Lung (tissue), 11 donors: ENCODE measurements at regions not wholly inside any gene's neighbourhood (a gene's known extent, or its start where the extent isn't known, plus 50 kb on each side); places are given as distances from the start of the nearest gene placed in this dataset.

Experiments used
- ATAC-seq: fragments of 200-7000 bp; cut with Tn5 transposase; one replicate; pipeline ENCODE4 v1.9.1; 2020; ENCODE audit warnings: moderate number of reproducible peaks; ENCODE audit not compliant: insufficient read depth, low FRiP score
- DNase-seq, 3 donors: peaks; one replicate each; pipeline ENCODE4 v3.0.0-alpha.2; 2013 to 2017
- H3K27ac ChIP-seq, 2 donors: one replicate each; pipeline ENCODE4 v1.5.1; 2013; ENCODE audit warnings: mild to moderate bottlenecking in 2 of 2, moderate library complexity in 2 of 2, control low read depth in 1 of 2, inconsistent platforms in 1 of 2, low read depth in 1 of 2, low read length in 1 of 2
- H3K27me3 ChIP-seq, 3 donors: one replicate each; pipeline ENCODE4 v1.5.1; 2013; ENCODE audit warnings: low read length in 2 of 3; ENCODE audit not compliant: control insufficient read depth in 3 of 3, insufficient read depth in 3 of 3
- H3K36me3 ChIP-seq, 4 donors: one replicate each; pipeline ENCODE4 v1.5.1; 2013; ENCODE audit warnings: low read length in 4 of 4, mild to moderate bottlenecking in 1 of 4, moderate library complexity in 1 of 4; ENCODE audit not compliant: control insufficient read depth in 4 of 4, insufficient read depth in 4 of 4
- H3K4me1 ChIP-seq, 5 donors: one replicate each; pipeline ENCODE4 v1.5.1; 2013; ENCODE audit warnings: low read length in 5 of 5, mild to moderate bottlenecking in 2 of 5, moderate library complexity in 1 of 5; ENCODE audit not compliant: control insufficient read depth in 5 of 5, insufficient read depth in 5 of 5
- H3K4me3 ChIP-seq: one replicate; pipeline ENCODE4 v1.5.1; 2013; ENCODE audit warnings: mild to moderate bottlenecking, control low read depth, moderate library complexity
- H3K9ac ChIP-seq, 2 donors: one replicate each; pipeline ENCODE4 v1.5.1; 2013; ENCODE audit warnings: low read length in 2 of 2, control low read depth in 1 of 2; ENCODE audit not compliant: insufficient read depth in 1 of 2
- H3K9me3 ChIP-seq, 4 donors: one replicate each; pipeline ENCODE4 v1.5.1; 2013; ENCODE audit warnings: low read length in 3 of 4, mild to moderate bottlenecking in 1 of 4, moderate library complexity in 1 of 4; ENCODE audit not compliant: control insufficient read depth in 4 of 4, insufficient read depth in 3 of 4
- WGBS, 2 donors: extraction: QIAGEN DNeasy Blood & Tissue Kit; methylation state at CpG; one replicate each; pipeline ENCODE4 v1.1.7; 2013; 5-methylcytosine and 5-hydroxymethylcytosine counted together
- TF ChIP-seq, protein P1 (sequence below): IDR thresholded peaks from 2 replicates; pipeline ENCODE4 v1.5.1; 2012; ENCODE audit warnings: mild to moderate bottlenecking; ENCODE audit errors: control extremely low read depth, extremely low read depth
- donor health status: control.
- donor health status: control.
- donor health status: Bipolar disorder and iron deficiency.
- donor health status: healthy.
- donor health status: DM: yes; HTN: yes; CAD: no.

DNA sequence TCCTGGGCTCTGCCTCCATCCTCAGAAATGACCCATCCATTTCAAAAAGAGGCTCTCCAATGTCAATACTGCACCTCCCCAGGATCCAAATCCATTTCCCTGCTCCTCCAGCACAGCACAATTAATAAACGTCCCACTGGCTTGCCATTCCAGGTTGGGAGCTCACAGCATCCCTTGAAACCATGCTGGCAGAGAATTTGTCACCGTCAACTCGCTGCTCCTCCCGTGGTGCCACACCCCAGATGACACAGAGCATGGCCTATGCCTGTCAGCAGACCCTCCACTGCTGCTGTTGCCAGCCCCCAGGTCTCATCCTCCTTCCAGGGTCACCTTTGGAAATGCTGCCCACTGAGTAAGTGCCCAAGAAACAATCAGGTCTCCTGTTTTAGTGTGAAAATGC, 53.0 kb upstream of the UQCRFS1 start:
- H3K36me3 ChIP-seq: no peaks in the 10 kb centered on the region
- ATAC-seq (no peak), DNase-seq (no peak)
- H3K27ac ChIP-seq: no peak overlapping the region
- H3K9me3 ChIP-seq: no peaks in the 10 kb centered on the region
- H3K27me3 ChIP-seq: no peaks in the 10 kb centered on the region
- no peak overlapping the region for H3K9ac ChIP-seq
- 32 to 44% methylated on average over 4 of the region's 4 CpGs for WGBS, 2 donors
- H3K4me3 ChIP-seq: no peak overlapping the region
- TF ChIP-seq, protein P1, sequence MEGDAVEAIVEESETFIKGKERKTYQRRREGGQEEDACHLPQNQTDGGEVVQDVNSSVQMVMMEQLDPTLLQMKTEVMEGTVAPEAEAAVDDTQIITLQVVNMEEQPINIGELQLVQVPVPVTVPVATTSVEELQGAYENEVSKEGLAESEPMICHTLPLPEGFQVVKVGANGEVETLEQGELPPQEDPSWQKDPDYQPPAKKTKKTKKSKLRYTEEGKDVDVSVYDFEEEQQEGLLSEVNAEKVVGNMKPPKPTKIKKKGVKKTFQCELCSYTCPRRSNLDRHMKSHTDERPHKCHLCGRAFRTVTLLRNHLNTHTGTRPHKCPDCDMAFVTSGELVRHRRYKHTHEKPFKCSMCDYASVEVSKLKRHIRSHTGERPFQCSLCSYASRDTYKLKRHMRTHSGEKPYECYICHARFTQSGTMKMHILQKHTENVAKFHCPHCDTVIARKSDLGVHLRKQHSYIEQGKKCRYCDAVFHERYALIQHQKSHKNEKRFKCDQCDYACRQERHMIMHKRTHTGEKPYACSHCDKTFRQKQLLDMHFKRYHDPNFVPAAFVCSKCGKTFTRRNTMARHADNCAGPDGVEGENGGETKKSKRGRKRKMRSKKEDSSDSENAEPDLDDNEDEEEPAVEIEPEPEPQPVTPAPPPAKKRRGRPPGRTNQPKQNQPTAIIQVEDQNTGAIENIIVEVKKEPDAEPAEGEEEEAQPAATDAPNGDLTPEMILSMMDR: no peak
- no peaks in the 10 kb centered on the region for H3K4me1 ChIP-seq

DNA sequence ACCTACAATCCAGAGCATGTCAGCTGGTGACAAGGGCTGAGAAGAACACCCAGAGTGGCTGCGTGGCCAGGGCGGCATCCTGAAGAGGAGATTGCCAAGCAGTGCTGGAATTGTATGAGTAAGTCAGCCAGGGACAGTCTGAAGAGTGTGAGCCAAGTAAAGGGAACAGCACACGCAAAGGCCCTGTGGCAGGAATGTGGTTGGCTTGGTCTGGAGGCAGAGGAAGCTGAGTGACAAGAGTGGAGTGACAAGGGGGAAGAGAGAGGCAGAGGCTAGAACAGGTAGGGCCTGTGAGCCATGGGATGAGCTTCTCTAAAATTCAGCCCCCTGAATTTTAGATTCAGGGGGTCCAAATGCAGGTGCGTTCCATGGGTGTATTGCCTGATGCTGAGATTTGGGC, 53.7 kb upstream of the UQCRFS1 start:
- Histone ChIP-seq H3K36me3 (no peaks in the 10 kb centered on the region), H3K9ac (no peak overlapping the region), H3K27me3 (no peaks in the 10 kb centered on the region), H3K9me3 (peaks cover 0 to 3% (median 0%) of the 10 kb centered on the region in 4 donors), H3K27ac (no peak overlapping the region), H3K4me1 (no peaks in the 10 kb centered on the region), H3K4me3 (no peak overlapping the region)
- TF ChIP-seq, protein P1: no peak
- DNase-seq (no peak), ATAC-seq (no peak)
- 81 to 93% methylated on average over 4 of the region's 4 CpGs for WGBS, 2 donors

DNA sequence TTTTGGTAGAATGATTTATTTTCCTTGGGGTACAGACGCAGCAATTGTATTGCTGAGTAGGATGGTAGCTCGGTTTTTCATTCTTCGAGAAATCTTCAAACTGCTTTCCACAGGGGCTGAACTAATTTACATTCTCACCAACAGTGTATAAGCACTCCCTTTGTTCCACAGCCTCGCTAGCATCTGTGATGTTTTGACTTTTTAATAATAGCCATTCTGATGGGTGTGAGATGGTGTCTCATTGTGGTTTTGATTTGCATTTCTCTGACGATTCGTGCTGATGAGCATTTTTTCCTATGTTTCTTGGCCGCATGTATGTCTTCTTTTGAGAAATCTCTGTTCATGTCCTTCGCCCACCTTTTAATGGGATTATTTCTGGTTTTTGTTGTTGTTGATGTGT, 54.8 kb upstream of the UQCRFS1 start:
- Histone ChIP-seq H3K4me3 (no peak overlapping the region), H3K27me3 (peaks cover 0 to 4% (median under 1%) of the 10 kb centered on the region in 3 donors), H3K9me3 (peaks cover 0 to 6% (median 0%) of the 10 kb centered on the region in 4 donors), H3K27ac (no peak overlapping the region), H3K36me3 (no peaks in the 10 kb centered on the region), H3K4me1 (no peaks in the 10 kb centered on the region), H3K9ac (no peak overlapping the region)
- no peak for DNase-seq
- ATAC-seq: no peak
- 83% methylated on average over 8 of the region's 8 CpGs for WGBS, 2 donors
- TF ChIP-seq, protein P1: no peak

DNA sequence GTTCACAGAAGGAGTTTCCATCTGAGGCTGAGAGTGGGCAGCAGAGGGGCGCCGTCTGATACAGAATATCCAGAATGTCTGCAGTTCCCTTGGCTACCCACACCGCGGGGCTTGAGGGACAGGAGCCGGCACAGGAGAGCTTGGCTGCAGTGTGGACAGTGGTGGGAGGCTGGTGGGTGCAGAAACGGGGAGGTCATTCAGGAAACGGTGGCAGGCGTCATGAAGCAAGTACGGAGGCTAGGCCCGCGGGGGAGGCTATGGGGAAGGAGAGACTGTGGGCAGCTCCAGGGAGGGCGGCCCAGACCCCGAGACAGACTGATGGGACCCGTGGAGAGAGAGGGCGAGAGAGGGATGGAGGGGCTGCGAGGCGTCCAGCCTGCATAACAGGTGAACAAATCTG, 55.2 kb upstream of the UQCRFS1 start:
- Histone ChIP-seq H3K9ac (no peak overlapping the region), H3K4me3 (no peak overlapping the region), H3K4me1 (no peaks in the 10 kb centered on the region), H3K27ac (no peak overlapping the region), H3K9me3 (peaks cover 0 to 6% (median 0%) of the 10 kb centered on the region in 4 donors), H3K36me3 (no peaks in the 10 kb centered on the region), H3K27me3 (peaks cover 0 to 4% (median 2%) of the 10 kb centered on the region in 3 donors)
- 79 to 82% methylated on average over 17 of the region's 17 CpGs for WGBS, 2 donors
- TF ChIP-seq, protein P1: no peak
- DNase-seq (no peak), ATAC-seq (no peak)
